Mammary epithelial cell (primary cell): ENCODE measurements at regions not wholly inside any gene's neighbourhood (a gene's known extent, or its start where the extent isn't known, plus 50 kb on each side); places are given as distances from the start of the nearest gene placed in this dataset.

ENCODE experiments used
- EZH2 ChIP-seq: IDR thresholded peaks from 2 replicates; pipeline ENCODE4 v1.6.1; 2012; ENCODE audit warnings: low read length, inconsistent platforms, borderline replicate concordance
- TF ChIP-seq, protein P1 (sequence below), 2 donors: IDR thresholded peaks in 1 of 2; conservative IDR thresholded peaks in 1 of 2; 2 replicates each; pipeline ENCODE4 v1.5.1; 2011 to 2012; ENCODE audit warnings: inconsistent platforms in 2 of 2, low read length in 2 of 2, mild to moderate bottlenecking in 2 of 2, control low read depth in 1 of 2, low read depth in 1 of 2; ENCODE audit not compliant: insufficient read depth in 1 of 2; ENCODE audit errors: extremely low read depth in 1 of 2

- TF ChIP-seq, protein P1, sequence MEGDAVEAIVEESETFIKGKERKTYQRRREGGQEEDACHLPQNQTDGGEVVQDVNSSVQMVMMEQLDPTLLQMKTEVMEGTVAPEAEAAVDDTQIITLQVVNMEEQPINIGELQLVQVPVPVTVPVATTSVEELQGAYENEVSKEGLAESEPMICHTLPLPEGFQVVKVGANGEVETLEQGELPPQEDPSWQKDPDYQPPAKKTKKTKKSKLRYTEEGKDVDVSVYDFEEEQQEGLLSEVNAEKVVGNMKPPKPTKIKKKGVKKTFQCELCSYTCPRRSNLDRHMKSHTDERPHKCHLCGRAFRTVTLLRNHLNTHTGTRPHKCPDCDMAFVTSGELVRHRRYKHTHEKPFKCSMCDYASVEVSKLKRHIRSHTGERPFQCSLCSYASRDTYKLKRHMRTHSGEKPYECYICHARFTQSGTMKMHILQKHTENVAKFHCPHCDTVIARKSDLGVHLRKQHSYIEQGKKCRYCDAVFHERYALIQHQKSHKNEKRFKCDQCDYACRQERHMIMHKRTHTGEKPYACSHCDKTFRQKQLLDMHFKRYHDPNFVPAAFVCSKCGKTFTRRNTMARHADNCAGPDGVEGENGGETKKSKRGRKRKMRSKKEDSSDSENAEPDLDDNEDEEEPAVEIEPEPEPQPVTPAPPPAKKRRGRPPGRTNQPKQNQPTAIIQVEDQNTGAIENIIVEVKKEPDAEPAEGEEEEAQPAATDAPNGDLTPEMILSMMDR (conservative IDR thresholded peaks at IDR 0.05 in 1 of 2, IDR thresholded peaks at IDR 0.05 in 1 of 2; ENCODE audit: extremely low read depth in 1 of 2, insufficient read depth in 1 of 2, low read depth in 1 of 2, low read length in 2 of 2): no peak
- no peak for TF ChIP-seq EZH2
Measured at GRCh38 chr1:172918478-172918877, 132.3 kb downstream of the TNFSF18 start.
